IMR-90 (cell line): ENCODE measurements at regions not wholly inside any gene's neighbourhood (a gene's known extent, or its start where the extent isn't known, plus 50 kb on each side); places are given as distances from the start of the nearest gene placed in this dataset.

ENCODE experiments used
- ATAC-seq: fragments of 200-7000 bp; cut with Tn5 transposase; 2 replicates; pipeline ENCODE4 v1.9.1; 2020; ENCODE audit warnings: low read depth, mild to moderate bottlenecking, moderate library complexity
- BruUV-seq: library from RNA; stranded (reverse); fragments of 400-500 nt; replicated peaks from 2 replicates; lab custom pipeline; 2021; lab: Mats Ljungman, UMichigan
- CTCF ChIA-PET: fragments of 300-600 bp; formaldehyde crosslinking; extraction: SDS; loops from one replicate; lab custom pipeline; 2021; ENCODE audit warnings: antibody characterized with exemption; lab: Yijun Ruan, JAX
- POLR2A ChIA-PET: fragments of 300-600 bp; sonication (Branson Sonifier 250); formaldehyde crosslinking; loops from one replicate; lab custom pipeline; 2022; ENCODE audit warnings: antibody characterized with exemption; ENCODE audit not compliant: unreplicated experiment; lab: Charles Lee
- DNase-seq: peaks from one replicate; pipeline ENCODE4 v3.0.0; 2013
- H2AFZ ChIP-seq: replicated peaks from 2 replicates; pipeline ENCODE3; 2013; ENCODE audit warnings: low read length, mild to moderate bottlenecking; ENCODE audit not compliant: poor library complexity
- H2AK5ac ChIP-seq: 2 replicates; pipeline ENCODE4 v1.6.1; 2013; ENCODE audit warnings: low read depth, low read length, inconsistent platforms
- H2AK9ac ChIP-seq: replicated peaks from 2 replicates; pipeline ENCODE3; 2013; ENCODE audit warnings: mild to moderate bottlenecking, low read depth, low read length, moderate library complexity; ENCODE audit not compliant: poor library complexity
- H2BK120ac ChIP-seq: 2 replicates; pipeline ENCODE4 v1.6.1; 2013; ENCODE audit warnings: low read depth, low read length, inconsistent platforms
- H2BK15ac ChIP-seq: 3 replicates; pipeline ENCODE4 v1.6.1; 2013; ENCODE audit warnings: low read depth, low read length, inconsistent platforms
- H2BK20ac ChIP-seq: 2 replicates; pipeline ENCODE4 v1.6.1; 2013; ENCODE audit warnings: low read depth, mild to moderate bottlenecking, inconsistent platforms, low read length, moderate library complexity
- H2BK5ac ChIP-seq: 2 replicates; pipeline ENCODE4 v1.6.1; 2013; ENCODE audit warnings: mild to moderate bottlenecking, low read depth, low read length, inconsistent platforms; ENCODE audit not compliant: poor library complexity, severe bottlenecking
- H3K14ac ChIP-seq: replicated peaks from 2 replicates; pipeline ENCODE4 v1.6.1; 2013; ENCODE audit warnings: low read depth, low read length, inconsistent platforms
- H3K18ac ChIP-seq: 2 replicates; pipeline ENCODE4 v1.6.1; 2013; ENCODE audit warnings: low read depth, low read length, control low read depth
- H3K23ac ChIP-seq: 2 replicates; pipeline ENCODE4 v1.6.1; 2013; ENCODE audit warnings: low read depth, low read length, inconsistent platforms
- H3K27ac ChIP-seq: 2 replicates; pipeline ENCODE4 v1.5.1; 2013; ENCODE audit warnings: mild to moderate bottlenecking, control low read depth, low read length; ENCODE audit not compliant: insufficient read depth
- H3K27me3 ChIP-seq: 2 replicates; pipeline ENCODE4 v1.6.1; 2013; ENCODE audit warnings: low read length; ENCODE audit not compliant: control insufficient read depth, insufficient read depth
- H3K36me3 ChIP-seq: 2 replicates; pipeline ENCODE4 v1.6.1; 2013; ENCODE audit warnings: low read length, mixed read lengths; ENCODE audit not compliant: control insufficient read depth, insufficient read depth
- H3K4ac ChIP-seq: 2 replicates; pipeline ENCODE4 v1.6.1; 2013; ENCODE audit warnings: low read depth, low read length, inconsistent platforms
- H3K4me1 ChIP-seq: 2 replicates; pipeline ENCODE4 v1.6.1; 2013; ENCODE audit warnings: low read length, mixed read lengths; ENCODE audit not compliant: control insufficient read depth, insufficient read depth
- H3K4me2 ChIP-seq: 2 replicates; pipeline ENCODE4 v1.6.1; 2013; ENCODE audit warnings: low read depth, mild to moderate bottlenecking, control low read depth, low read length, moderate library complexity
- H3K4me3 ChIP-seq: 2 replicates; pipeline ENCODE4 v1.5.1; 2013; ENCODE audit warnings: low read depth, mild to moderate bottlenecking, control low read depth, low read length, moderate library complexity; ENCODE audit not compliant: insufficient read depth
- H3K56ac ChIP-seq: 2 replicates; pipeline ENCODE4 v1.6.1; 2013; ENCODE audit warnings: low read length, inconsistent platforms; ENCODE audit not compliant: insufficient read depth; ENCODE audit errors: extremely low read depth
- H3K79me1 ChIP-seq, 2 experiments: 2 replicates each; pipeline ENCODE4 v1.6.1; 2013; ENCODE audit warnings: low read length in 2 of 2, inconsistent platforms in 1 of 2, low read depth in 1 of 2
- H3K9ac ChIP-seq: 2 replicates; pipeline ENCODE4 v1.6.1; 2013; ENCODE audit warnings: low read depth, low read length, control low read depth
- H3K9me1 ChIP-seq: 2 replicates; pipeline ENCODE4 v1.6.1; 2013; ENCODE audit warnings: low read length, inconsistent platforms; ENCODE audit not compliant: insufficient read depth
- H3K9me3 ChIP-seq: 2 replicates; pipeline ENCODE4 v1.6.1; 2013; ENCODE audit warnings: low read length; ENCODE audit not compliant: control insufficient read depth, insufficient read depth
- H4K20me1 ChIP-seq: 2 replicates; pipeline ENCODE4 v1.6.1; 2013; ENCODE audit warnings: low read length, inconsistent platforms; ENCODE audit not compliant: insufficient read depth
- H4K5ac ChIP-seq: 2 replicates; pipeline ENCODE4 v1.6.1; 2013; ENCODE audit warnings: mild to moderate bottlenecking, low read depth, low read length, control low read depth
- H4K8ac ChIP-seq, 2 experiments: 2 replicates each; pipeline ENCODE4 v1.6.1; 2013; ENCODE audit warnings: low read depth in 2 of 2, low read length in 2 of 2, control low read depth in 1 of 2, inconsistent platforms in 1 of 2
- H4K91ac ChIP-seq: 2 replicates; pipeline ENCODE4 v1.6.1; 2013; ENCODE audit warnings: low read depth, low read length, inconsistent platforms; ENCODE audit not compliant: insufficient read depth
- BHLHE40 ChIP-seq: fragments of 150-350 bp; IDR thresholded peaks from 2 replicates; pipeline ENCODE4 v1.6.1; 2016; ENCODE audit warnings: mild to moderate bottlenecking, low read depth, low read length
- CEBPB ChIP-seq: IDR thresholded peaks from 2 replicates; pipeline ENCODE4 v1.6.1; 2012; ENCODE audit warnings: low read depth, low read length, improper control_type of control experiment
- MAZ ChIP-seq: IDR thresholded peaks from 2 replicates; pipeline ENCODE4 v1.6.1; 2012; ENCODE audit warnings: low read depth, mild to moderate bottlenecking, low read length, improper control_type of control experiment, moderate library complexity, borderline replicate concordance
- MXI1 ChIP-seq: IDR thresholded peaks from 2 replicates; pipeline ENCODE4 v1.6.1; 2012; ENCODE audit warnings: low read depth, mild to moderate bottlenecking, low read length, moderate library complexity, borderline replicate concordance
- NFE2L2 ChIP-seq: fragments of 150-350 bp; IDR thresholded peaks from 2 replicates; pipeline ENCODE4 v1.6.1; 2016; ENCODE audit warnings: low read depth, mild to moderate bottlenecking, low read length
- POLR2A ChIP-seq: IDR thresholded peaks from 2 replicates; pipeline ENCODE4 v1.6.1; 2012; ENCODE audit warnings: mild to moderate bottlenecking, low read depth, low read length
- RCOR1 ChIP-seq: IDR thresholded peaks from 2 replicates; pipeline ENCODE4 v1.6.1; 2012; ENCODE audit warnings: mild to moderate bottlenecking, low read length, improper control_type of control experiment; ENCODE audit not compliant: insufficient replicate concordance
- RFX5 ChIP-seq: IDR thresholded peaks from 2 replicates; pipeline ENCODE4 v1.8.0; 2012; ENCODE audit warnings: low read depth, mild to moderate bottlenecking, low read length, moderate library complexity
- SMC3 ChIP-seq: fragments of 150-350 bp; IDR thresholded peaks from 2 replicates; pipeline ENCODE4 v1.6.1; 2016; ENCODE audit warnings: low read depth, mild to moderate bottlenecking, antibody characterized with exemption, low read length, moderate library complexity
- WGBS, 2 experiments: methylation state at CpG; one replicate each; pipeline versions ENCODE4 v1.1.5 to v1.1.7; 2013; ENCODE audit warnings: missing lambda C conversion rate in 2 of 2; ENCODE audit not compliant: insufficient read length in 1 of 2; ENCODE audit errors: extremely low coverage in 2 of 2; 5-methylcytosine and 5-hydroxymethylcytosine counted together
- dilution Hi-C: fragments of 300-500 bp; cut with HindIII; formaldehyde crosslinking; loops from one replicate; pipeline ENCODE4 v1.14.3; 2018; ENCODE audit warnings: low sequenced_read_pairs; ENCODE audit not compliant: unreplicated experiment
- in situ Hi-C: fragments of 300-500 bp; cut with MboI; formaldehyde crosslinking; loops from 3 replicates; pipeline ENCODE4 v1.14.3; 2019; ENCODE audit warnings: low sequenced_read_pairs, inconsistent platforms, mixed read lengths
- intact Hi-C: fragments of 100-400 bp; cut with micrococcal nuclease; formaldehyde crosslinking; loops from 2 replicates; pipeline ENCODE4 v1.10.0; 2022
- TF ChIP-seq, protein P1 (sequence below): fragments of 150-350 bp; IDR thresholded peaks from 2 replicates; pipeline ENCODE4 v1.6.1; 2017; ENCODE audit warnings: mild to moderate bottlenecking, antibody characterized with exemption, low read length, low read depth
- TF ChIP-seq, protein P2 (sequence below): conservative IDR thresholded peaks from 2 replicates; pipeline ENCODE4 v1.5.1; 2012; ENCODE audit warnings: mild to moderate bottlenecking, low read depth, low read length, improper control_type of control experiment

DNA sequence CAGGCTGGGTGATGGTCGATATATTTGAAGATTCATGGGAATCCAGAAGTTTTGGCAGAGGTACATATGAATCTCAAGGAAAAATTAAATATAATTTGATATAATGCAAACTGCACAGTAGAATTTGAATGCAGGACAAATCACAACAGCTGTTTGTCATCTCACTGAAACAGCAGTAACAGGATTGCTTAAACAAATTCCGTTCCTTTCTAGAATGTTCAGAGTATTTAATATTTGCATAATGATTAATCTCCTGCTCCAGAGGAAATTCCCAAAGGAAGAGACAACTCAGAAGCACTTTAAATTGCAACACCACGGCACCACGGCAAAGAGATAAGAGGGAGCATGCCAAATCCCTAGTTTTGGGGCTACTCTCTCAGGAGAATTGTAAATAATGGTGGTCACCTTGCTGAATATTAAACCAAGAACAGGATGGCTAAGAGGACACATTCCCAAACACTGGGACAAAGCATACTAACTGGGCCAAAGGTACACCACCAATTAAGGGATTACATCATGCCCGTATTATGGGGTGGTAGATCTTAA lies 67.8 kb upstream of the MAP4K3 start:
- ATAC-seq = peak; percentile 8
- H2AFZ ChIP-seq = no peak overlapping the region
- intact Hi-C loops = loop anchor here (5.0 kb wide), 1 partner anchor 38 kb away; no protein-coding TSS in a partner anchor

More for the DNA sequence above, 67.8 kb upstream of the MAP4K3 start:
- H4K20me1 ChIP-seq = no peaks in the 10 kb centered on the region
- H2BK15ac ChIP-seq = peak overlapping the region; percentile 63; the same call in 2 of the 3 replicates
- H2BK20ac ChIP-seq = peak overlapping the region; percentile 100
- H4K5ac ChIP-seq = peak overlapping the region; percentile 96
- H2AK5ac ChIP-seq = peak overlapping the region; percentile 90
- peak; percentile 89 for DNase-seq
- dilution Hi-C loops = no loop called here
- no peaks in the 10 kb centered on the region for H3K27me3 ChIP-seq
- H2BK120ac ChIP-seq = peak overlapping the region; percentile 100
- H3K23ac ChIP-seq = peak overlapping the region; percentile 97
- H3K79me1 ChIP-seq = peaks cover 0 to 18% of the 10 kb centered on the region in 2 experiments; a peak in 3 of 4 replicates
- no peak overlapping the region for H2AK9ac ChIP-seq
- H3K14ac ChIP-seq = peak overlapping the region; percentile 97
- in situ Hi-C loops = loop anchor here (5.0 kb wide), 1 partner anchor 68 kb away; the partner anchor contains the start of gene MAP4K3
- peaks cover 33% of the 10 kb centered on the region for H3K4me1 ChIP-seq
- peak overlapping the region; percentile 95 for H3K56ac ChIP-seq
- peak overlapping the region; percentile 97 for H3K18ac ChIP-seq
- H4K8ac ChIP-seq = peak overlapping the region; percentile 97
- peak overlapping the region; percentile 77 for H3K4me2 ChIP-seq
- CTCF ChIA-PET = no interaction called here
- H3K9me3 ChIP-seq = no peaks in the 10 kb centered on the region
- peak overlapping the region; percentile 99 for H2BK5ac ChIP-seq
- H3K27ac ChIP-seq = peak overlapping the region; percentile 99
- H3K4ac ChIP-seq = peak overlapping the region; percentile 99
- peak overlapping the region; percentile 32; the same call in 1 of the 2 replicates for H3K9ac ChIP-seq
- H3K4me3 ChIP-seq = no peak overlapping the region
- TF ChIP-seq CEBPB = peak; percentile 96
- no peak for TF ChIP-seq RFX5
- no peak for TF ChIP-seq POLR2A
- no peak for TF ChIP-seq MAZ
- peak; percentile 29 for TF ChIP-seq RCOR1
- peak; percentile 64; the same call in 1 of the 2 replicates for TF ChIP-seq BHLHE40
- no peak for TF ChIP-seq NFE2L2
- TF ChIP-seq MXI1 = no peak
- TF ChIP-seq, protein P1, sequence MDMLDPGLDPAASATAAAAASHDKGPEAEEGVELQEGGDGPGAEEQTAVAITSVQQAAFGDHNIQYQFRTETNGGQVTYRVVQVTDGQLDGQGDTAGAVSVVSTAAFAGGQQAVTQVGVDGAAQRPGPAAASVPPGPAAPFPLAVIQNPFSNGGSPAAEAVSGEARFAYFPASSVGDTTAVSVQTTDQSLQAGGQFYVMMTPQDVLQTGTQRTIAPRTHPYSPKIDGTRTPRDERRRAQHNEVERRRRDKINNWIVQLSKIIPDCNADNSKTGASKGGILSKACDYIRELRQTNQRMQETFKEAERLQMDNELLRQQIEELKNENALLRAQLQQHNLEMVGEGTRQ = no peak
- TF ChIP-seq, protein P2, sequence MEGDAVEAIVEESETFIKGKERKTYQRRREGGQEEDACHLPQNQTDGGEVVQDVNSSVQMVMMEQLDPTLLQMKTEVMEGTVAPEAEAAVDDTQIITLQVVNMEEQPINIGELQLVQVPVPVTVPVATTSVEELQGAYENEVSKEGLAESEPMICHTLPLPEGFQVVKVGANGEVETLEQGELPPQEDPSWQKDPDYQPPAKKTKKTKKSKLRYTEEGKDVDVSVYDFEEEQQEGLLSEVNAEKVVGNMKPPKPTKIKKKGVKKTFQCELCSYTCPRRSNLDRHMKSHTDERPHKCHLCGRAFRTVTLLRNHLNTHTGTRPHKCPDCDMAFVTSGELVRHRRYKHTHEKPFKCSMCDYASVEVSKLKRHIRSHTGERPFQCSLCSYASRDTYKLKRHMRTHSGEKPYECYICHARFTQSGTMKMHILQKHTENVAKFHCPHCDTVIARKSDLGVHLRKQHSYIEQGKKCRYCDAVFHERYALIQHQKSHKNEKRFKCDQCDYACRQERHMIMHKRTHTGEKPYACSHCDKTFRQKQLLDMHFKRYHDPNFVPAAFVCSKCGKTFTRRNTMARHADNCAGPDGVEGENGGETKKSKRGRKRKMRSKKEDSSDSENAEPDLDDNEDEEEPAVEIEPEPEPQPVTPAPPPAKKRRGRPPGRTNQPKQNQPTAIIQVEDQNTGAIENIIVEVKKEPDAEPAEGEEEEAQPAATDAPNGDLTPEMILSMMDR = no peak
- TF ChIP-seq SMC3 = no peak
- no CpG with 5 or more reads among the region's 5 CpGs for WGBS, 2 experiments
- POLR2A ChIA-PET = interaction anchor here (0.6 kb wide), 1 partner anchor 210 kb away, joined by 3 read pairs; no protein-coding TSS in a partner anchor
- BruUV-seq = no TSS peak
- H4K91ac ChIP-seq = peak overlapping the region; percentile 99
- H3K9me1 ChIP-seq = peaks cover 26% of the 10 kb centered on the region
- H3K36me3 ChIP-seq = no peaks in the 10 kb centered on the region
